Kidney (tissue), 13 donors: ENCODE measurements at regions not wholly inside any gene's neighbourhood (a gene's known extent, or its start where the extent isn't known, plus 50 kb on each side); places are given as distances from the start of the nearest gene placed in this dataset.

Experiments used
- DNase-seq, 5 donors: peaks; one replicate each; pipeline ENCODE4 v3.0.0-alpha.2; 2013 to 2020
- FAIRE-seq: peaks from 2 replicates; lab custom pipeline; 2012; peaks lifted over from hg19 to GRCh38; lab: Jason Lieb, UNC
- H3K27ac ChIP-seq, 2 donors: one replicate each; pipeline ENCODE4 v1.7.0; 2013; ENCODE audit warnings: low read depth in 2 of 2, low read length in 2 of 2, inconsistent platforms in 1 of 2
- H3K27me3 ChIP-seq: one replicate; pipeline ENCODE4 v1.7.1; 2013; ENCODE audit warnings: low read length, inconsistent platforms; ENCODE audit not compliant: control insufficient read depth, insufficient read depth
- H3K36me3 ChIP-seq, 3 donors: one replicate each; pipeline versions ENCODE4 v1.7.0 to v1.7.1; 2013; ENCODE audit warnings: low read length in 3 of 3, control low read depth in 1 of 3, inconsistent platforms in 1 of 3; ENCODE audit not compliant: insufficient read depth in 3 of 3, control insufficient read depth in 2 of 3
- H3K4me1 ChIP-seq, 3 donors: one replicate each; pipeline versions ENCODE4 v1.7.0 to v1.7.1; 2013; ENCODE audit warnings: low read length in 3 of 3, inconsistent platforms in 1 of 3, low read depth in 1 of 3; ENCODE audit not compliant: control insufficient read depth in 2 of 3, insufficient read depth in 2 of 3
- H3K4me3 ChIP-seq, 3 donors: one replicate each; pipeline versions ENCODE4 v1.7.0 to v1.8.1; 2013; ENCODE audit warnings: low read length in 3 of 3, control low read depth in 1 of 3, inconsistent platforms in 1 of 3
- H3K9ac ChIP-seq, 3 donors: one replicate each; pipeline versions ENCODE4 v1.7.0 to v1.7.1; 2013; ENCODE audit warnings: low read length in 3 of 3, control low read depth in 1 of 3, inconsistent platforms in 1 of 3
- H3K9me3 ChIP-seq, 3 donors: one replicate each; pipeline versions ENCODE4 v1.7.0 to v1.7.1; 2013; ENCODE audit warnings: low read length in 3 of 3, control low read depth in 1 of 3, inconsistent platforms in 1 of 3; ENCODE audit not compliant: control insufficient read depth in 2 of 3, insufficient read depth in 1 of 3
- CTCF ChIP-seq: IDR thresholded peaks from 3 replicates; pipeline ENCODE4 v1.5.1; 2012; ENCODE audit warnings: mild to moderate bottlenecking, moderate library complexity, borderline replicate concordance; ENCODE audit not compliant: insufficient read depth; ENCODE audit errors: extremely low read depth
- intact Hi-C: fragments of 100-400 bp; cut with DNase I; formaldehyde crosslinking; loops from one replicate; pipeline ENCODE4 v1.11.1; 2022
- donor health status: control.
- donor health status: control.
- donor health status: control.
- donor health status: control.
- donor health status: control.
- donor health status: DM: yes; HTN: yes; CAD: no.
- donor health status: Normal renal cell carcinoma (clear cell type).

DNA sequence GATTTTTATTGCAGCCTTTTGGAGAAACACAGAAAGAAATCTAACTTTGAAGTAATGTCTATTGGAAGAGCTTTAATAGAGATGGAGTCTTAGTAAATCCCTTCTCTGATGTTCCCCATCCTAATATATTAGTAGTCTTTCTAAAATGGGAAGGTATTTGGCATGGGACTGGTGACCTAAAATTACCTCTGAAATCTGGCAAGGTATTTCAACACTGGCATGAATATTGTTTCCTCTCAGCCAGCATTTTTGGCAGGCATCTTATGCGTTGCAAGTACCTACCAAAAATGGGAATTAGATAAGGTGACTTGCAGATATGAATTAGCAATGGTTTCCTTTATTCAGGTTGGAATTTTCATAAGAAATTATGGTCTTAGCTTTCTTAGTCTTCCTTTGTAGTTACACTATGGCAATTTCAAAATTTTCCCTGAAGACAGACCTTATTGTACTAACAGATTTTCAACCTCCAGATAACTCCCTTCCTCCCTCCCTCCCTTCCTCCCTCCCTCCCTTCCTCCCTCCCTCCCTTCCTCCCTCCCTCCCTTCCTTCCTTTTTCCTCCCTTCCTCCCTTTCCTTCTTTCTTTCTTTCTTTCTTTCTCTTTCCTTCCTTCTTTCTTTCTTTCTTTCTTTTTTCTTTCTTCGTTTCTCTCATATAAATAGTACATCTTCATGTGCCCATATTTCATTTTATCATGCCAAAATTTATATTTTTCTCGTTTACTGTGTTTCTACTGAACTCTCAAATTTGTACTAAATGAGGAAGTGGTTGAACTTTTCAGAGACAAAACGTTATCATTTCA lies 168.2 kb upstream of the KCNMB2 start:
- Histone ChIP-seq H3K9me3 (peaks cover 0 to 2% (median 0%) of the 10 kb centered on the region in 3 donors), H3K4me1 (no peaks in the 10 kb centered on the region), H3K27me3 (no peaks in the 10 kb centered on the region), H3K4me3 (no peak overlapping the region), H3K9ac (no peak overlapping the region), H3K27ac (no peak overlapping the region), H3K36me3 (no peaks in the 10 kb centered on the region)
- DNase-seq = no peak
- TF ChIP-seq CTCF = no peak
- no peak for FAIRE-seq
- intact Hi-C loops = no loop called here

GRCh38 chr3:178369006-178369405 lies 167.2 kb upstream of the KCNMB2 start:
- Histone ChIP-seq H3K36me3 (no peaks in the 10 kb centered on the region), H3K4me1 (no peaks in the 10 kb centered on the region), H3K4me3 (no peak overlapping the region), H3K27ac (no peak overlapping the region), H3K9ac (no peak overlapping the region), H3K27me3 (no peaks in the 10 kb centered on the region), H3K9me3 (no peaks in the 10 kb centered on the region)
- intact Hi-C loops = no loop called here
- no peak for TF ChIP-seq CTCF
- DNase-seq (no peak), FAIRE-seq (no peak)

GRCh38 chr3:178369811-178370210 lies 166.4 kb upstream of the KCNMB2 start:
- Histone ChIP-seq H3K4me1 (no peaks in the 10 kb centered on the region), H3K4me3 (no peak overlapping the region), H3K9ac (no peak overlapping the region), H3K9me3 (no peaks in the 10 kb centered on the region), H3K27me3 (no peaks in the 10 kb centered on the region), H3K27ac (no peak overlapping the region), H3K36me3 (no peaks in the 10 kb centered on the region)
- DNase-seq (no peak), FAIRE-seq (no peak)
- no peak for TF ChIP-seq CTCF
- intact Hi-C loops = no loop called here

DNA sequence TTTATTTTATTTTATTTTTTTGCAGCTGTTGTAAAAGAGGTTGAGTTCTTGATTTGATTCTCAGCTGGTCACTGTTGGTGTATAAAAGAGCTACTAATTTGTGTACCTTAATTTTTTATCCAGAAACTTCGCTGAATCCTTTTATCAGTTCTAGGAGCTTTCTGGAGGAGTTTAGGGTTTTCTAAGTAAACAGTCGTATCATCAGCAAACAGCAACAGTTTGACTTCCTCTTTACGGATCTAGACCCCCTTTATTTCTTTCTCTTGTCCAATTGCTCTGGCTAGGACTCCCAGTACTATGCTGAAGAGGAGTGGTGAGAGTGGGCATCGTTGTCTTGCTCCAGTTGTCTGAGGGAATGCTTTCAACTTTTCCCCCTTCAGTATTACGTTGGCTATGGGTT lies 165.8 kb upstream of the KCNMB2 start:
- Histone ChIP-seq H3K36me3 (no peaks in the 10 kb centered on the region), H3K4me3 (no peak overlapping the region), H3K9ac (no peak overlapping the region), H3K4me1 (no peaks in the 10 kb centered on the region), H3K9me3 (no peaks in the 10 kb centered on the region), H3K27me3 (no peaks in the 10 kb centered on the region), H3K27ac (no peak overlapping the region)
- FAIRE-seq (no peak), DNase-seq (no peak)
- no peak for TF ChIP-seq CTCF
- intact Hi-C loops = no loop called here
